ENCODE measurements at regions not wholly inside any gene's neighbourhood (a gene's known extent, or its start where the extent isn't known, plus 50 kb on each side); places are given as distances from the start of the nearest gene placed in this dataset.

DNA sequence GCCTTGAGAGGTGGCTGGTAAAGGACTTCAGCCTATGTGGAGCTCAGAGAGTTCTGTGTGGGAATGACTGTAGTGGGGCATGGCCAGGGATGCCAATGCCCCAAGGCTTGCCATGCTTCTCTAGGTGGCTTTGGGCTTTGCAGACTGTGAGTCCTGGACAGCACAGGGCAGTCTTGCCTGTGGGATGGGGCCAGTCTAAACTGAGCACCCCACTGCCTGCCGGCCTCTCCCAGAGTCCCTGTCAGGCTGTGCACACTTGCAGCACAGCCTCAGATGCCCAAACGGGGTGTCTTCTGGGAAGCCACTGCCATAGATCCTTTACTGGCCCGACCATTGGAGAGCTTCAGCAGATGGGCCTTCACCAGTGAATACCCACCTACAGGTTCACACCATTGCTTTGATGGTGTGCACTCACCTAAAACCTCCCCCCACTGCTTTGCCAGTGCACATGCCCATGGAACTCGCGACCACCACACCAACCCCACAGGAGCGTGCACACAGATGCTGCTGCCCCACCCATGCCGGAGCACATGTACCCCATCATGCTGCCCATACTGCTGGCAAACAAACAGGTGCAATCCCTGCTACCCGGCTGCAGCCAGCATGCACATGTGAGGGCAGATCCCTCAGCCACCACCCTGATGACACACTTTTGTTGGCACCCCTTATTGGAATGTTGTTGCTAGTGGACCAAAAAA lies 97.3 kb upstream of the CNKSR2 start:
- no peak for TF ChIP-seq EZH2 (IDR thresholded peaks at IDR 0.05)
- TF ChIP-seq, protein P1, sequence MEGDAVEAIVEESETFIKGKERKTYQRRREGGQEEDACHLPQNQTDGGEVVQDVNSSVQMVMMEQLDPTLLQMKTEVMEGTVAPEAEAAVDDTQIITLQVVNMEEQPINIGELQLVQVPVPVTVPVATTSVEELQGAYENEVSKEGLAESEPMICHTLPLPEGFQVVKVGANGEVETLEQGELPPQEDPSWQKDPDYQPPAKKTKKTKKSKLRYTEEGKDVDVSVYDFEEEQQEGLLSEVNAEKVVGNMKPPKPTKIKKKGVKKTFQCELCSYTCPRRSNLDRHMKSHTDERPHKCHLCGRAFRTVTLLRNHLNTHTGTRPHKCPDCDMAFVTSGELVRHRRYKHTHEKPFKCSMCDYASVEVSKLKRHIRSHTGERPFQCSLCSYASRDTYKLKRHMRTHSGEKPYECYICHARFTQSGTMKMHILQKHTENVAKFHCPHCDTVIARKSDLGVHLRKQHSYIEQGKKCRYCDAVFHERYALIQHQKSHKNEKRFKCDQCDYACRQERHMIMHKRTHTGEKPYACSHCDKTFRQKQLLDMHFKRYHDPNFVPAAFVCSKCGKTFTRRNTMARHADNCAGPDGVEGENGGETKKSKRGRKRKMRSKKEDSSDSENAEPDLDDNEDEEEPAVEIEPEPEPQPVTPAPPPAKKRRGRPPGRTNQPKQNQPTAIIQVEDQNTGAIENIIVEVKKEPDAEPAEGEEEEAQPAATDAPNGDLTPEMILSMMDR (IDR thresholded peaks at IDR 0.05) = no peak
